GM18520 (cell line): ENCODE measurements at regions not wholly inside any gene's neighbourhood (a gene's known extent, or its start where the extent isn't known, plus 50 kb on each side); places are given as distances from the start of the nearest gene placed in this dataset.

Experiments used
- ATAC-seq: cut with Tn5 transposase; IDR thresholded peaks from one replicate; pipeline ENCODE4 v1.9.1; 2021; ENCODE audit not compliant: unreplicated experiment

DNA sequence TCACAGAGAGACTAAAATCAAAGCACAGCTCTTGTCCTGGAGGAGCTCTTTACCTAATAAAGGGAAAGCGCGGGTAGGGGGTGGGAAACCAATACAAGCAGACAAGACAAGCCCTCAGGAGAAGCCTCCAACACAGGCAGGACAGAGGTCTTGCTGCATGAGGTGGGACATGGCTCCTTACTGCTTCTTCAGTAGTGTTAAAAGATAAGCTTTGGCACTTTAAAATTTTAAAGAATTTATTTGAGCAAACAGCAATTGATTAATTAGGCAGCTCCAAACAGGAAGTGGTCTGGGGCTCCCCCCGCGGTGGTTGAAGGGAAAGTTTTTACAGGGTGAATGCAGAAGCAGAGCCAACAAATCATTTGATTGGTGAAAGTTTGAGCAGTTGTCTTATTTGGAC lies 50.3 kb upstream of the MACC1 start:
- ATAC-seq, result no peak

DNA sequence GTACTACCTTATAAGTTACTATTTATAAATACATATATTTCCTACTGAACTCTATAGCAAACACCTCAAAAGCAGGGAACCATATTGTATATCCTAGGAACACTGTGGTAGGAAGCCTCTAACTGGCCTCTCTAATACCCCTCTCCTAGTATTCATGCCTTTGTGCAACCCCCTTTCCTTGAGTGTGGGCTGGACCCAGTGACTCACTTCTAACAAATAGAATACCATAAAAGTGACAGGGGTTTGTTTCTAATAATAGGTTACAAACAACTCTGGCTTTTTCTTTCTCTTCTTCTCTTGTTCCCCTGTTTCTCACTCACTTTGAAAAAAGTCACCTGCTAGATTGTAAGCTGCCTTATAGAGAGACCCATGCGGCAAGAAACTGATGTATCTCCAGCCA lies 51.6 kb upstream of the MACC1 start:
- ATAC-seq, result no peak

- ATAC-seq, result no peak
Observed at GRCh38 chr7:20269726-20270125, 52.5 kb upstream of the MACC1 start.

DNA sequence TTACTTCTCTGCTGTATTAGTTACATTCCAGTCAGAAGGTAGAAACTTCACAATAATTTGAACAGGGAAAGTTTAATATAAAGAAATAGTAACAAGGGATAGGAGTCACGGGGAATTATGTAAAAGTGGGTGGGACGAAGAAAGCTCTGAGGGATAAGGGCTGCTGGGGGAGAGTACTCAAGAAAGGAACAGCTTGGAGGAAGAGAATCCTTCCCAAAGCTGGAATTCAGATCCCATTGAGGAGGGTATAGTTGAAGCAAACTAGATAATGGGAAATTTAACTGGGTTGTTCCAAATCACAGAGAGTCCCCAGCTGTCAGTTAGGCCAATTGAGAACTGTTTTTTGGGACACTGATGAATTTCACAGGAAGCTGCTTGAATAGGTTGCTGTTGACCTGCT lies 53.2 kb upstream of the MACC1 start:
- no peak for ATAC-seq

GRCh38 chr7:20270867-20271266 lies 53.7 kb upstream of the MACC1 start:
- peak; percentile 92 for ATAC-seq

GRCh38 chr7:20275637-20276036 lies 55.1 kb upstream of the ITGB8 start:
- no peak for ATAC-seq

DNA sequence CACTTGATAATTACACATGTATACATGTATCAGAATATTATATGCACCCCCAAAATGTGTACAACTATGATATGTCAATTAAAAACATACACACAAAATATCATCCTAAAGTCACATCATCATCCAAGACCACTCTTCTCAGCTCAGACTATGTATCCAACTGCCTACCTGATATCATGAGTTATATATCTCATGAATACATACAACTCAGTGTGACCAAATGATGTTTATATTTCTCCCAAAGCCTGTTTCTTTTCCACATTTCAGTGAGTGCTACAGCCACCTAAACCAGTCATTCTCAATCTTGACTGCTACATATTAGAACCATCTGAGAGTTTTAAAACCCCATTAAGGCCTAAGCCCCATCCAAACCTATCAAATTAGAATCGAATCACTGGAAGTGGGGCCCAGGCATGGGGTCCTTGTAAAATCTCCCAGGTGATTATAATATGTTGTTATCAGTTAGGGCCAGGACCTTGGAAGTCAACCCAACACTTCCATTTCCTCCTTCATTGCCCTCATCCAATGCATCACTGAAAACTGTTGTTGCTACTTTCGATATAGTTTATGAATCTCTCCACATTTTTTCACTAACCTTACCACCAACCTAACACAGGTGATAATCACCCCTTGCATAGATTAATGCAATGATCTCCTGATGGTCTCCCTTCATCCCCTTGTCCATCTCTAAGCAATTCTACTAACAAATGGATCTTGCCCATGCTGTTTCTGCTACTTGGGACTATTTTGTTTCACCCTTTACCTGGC lies 53.8 kb upstream of the ITGB8 start:
- no peak for ATAC-seq

- ATAC-seq, result no peak
Observed at GRCh38 chr7:20279979-20280378, 50.7 kb upstream of the ITGB8 start.

DNA sequence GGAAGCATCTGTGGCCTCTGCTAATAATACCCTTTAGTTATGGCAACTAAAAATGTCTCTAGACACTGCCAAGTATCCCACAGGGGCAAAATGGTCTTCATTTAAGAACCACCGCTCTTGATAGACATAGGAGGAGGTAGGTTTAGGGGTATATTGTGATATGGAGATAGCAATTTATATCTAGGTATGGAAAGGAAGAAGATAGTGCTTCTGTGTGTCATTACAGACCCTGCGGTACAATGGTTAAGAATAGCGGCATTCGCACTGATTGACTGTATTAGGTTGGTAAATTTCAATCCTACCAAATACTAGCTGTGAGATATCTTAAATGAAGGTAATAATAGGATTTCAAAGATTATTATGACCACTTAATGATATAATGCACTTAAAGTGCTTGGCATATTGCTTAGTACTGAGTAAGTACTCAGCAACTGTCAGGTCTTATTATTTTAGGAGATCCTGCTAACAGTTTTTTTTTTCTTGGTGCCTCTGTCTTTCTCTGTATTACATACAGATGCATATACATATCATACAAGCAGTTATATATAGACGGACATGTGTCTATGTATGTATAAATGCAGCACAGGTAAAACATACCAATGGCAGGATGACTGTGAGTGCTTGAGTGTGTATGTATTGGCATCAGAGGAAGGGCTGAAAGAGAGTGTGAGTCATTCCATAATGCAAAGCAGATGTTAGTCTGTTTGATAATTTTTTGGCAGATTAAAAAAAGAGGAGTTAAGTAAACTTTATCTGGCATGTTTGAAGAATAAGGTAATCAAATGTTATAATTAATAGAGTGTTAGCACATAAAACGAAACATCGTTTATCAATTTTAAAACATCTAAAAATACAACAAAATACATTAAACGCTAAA lies 50.0 kb upstream of the ITGB8 start:
- ATAC-seq, result no peak
